HG03565 (cell line): ENCODE measurements at regions not wholly inside any gene's neighbourhood (a gene's known extent, or its start where the extent isn't known, plus 50 kb on each side); places are given as distances from the start of the nearest gene placed in this dataset.
"Not testable (repeated sequence)": the region's sequence is repeated elsewhere in the genome, so short reads cannot be mapped to it uniquely, and the experiment has no call there.

Source experiments
- ATAC-seq: cut with Tn5 transposase; IDR thresholded peaks from one replicate; pipeline ENCODE4 v1.9.1; 2021; ENCODE audit warnings: mild to moderate bottlenecking, moderate library complexity; ENCODE audit not compliant: unreplicated experiment

DNA sequence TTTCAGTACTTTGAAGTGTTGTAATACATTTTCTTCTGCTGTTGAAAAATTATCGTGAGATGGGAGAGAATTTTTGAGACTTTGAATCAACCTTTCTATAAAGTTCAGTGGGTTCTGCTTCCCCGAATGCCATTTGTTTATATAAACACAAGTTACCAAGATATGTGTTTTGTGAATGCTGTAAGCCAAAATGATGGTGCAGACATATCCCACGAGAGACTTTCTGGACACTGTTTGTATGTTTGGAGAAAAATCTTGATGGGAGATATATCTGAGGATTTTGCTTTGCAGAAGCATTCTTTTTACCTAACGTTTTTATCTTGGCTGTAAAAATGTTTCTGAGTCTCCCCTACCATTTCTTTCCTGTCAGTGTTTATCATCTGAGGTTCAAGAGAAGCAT is 526.6 kb upstream of the ZNF717 start:
- no peak for ATAC-seq

DNA sequence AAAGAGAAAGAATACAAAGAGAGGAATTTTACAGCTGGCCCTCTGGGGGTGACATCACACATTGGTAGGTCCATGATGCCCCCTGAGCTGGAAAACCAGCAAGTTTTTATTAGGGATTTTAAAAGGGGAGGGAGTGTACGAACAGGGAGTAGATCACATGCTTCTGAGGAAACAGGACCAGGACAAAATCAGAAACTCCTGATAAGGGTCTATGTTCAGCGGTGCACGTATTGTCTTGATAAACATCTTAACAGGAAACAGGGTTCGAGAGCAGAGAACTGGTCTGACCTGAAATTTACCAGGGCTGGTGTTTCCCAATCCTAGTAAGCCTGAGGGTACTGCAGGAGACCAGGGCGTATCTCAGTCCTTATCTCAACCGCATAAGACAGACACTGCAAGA is 530.6 kb upstream of the ZNF717 start:
- ATAC-seq = not testable (repeated sequence)

DNA sequence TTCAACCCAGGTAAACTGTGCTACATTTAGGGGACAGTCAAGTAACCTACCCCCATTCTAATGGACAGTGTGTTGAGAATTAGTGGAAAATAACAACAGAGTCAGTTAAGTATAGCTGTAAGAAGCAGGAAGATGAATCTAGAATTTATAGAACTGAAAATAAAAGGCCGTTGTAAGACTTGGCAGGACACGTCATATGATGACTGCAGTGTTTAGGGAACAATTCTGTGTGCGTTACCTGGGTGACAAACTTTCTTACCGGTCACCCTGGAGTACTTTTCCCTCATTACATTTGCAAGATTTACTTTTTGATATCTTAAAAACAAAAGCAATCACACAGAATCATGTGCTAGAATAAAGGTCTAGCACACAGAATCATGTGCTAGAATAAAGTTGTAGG is 536.3 kb upstream of the ZNF717 start:
- no peak for ATAC-seq

DNA sequence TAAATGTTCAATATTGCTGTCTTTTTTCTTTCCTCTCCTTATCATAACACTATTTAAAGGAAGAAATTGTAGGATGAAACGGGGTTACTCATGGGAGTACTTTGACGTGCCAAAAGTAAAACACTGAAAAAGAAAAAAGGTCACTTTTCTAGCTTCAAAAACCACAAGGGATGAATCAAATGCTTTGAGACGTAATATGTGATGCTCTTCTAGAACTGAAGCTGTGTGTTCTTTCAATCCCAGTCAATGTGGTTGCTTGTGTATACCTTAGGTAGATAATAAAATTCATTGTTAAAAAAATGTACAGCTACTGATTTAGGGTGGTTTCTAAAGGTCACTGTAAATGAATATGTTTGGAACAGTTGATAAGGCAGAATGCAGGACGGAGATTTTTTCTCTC is 538.8 kb upstream of the ZNF717 start:
- no peak for ATAC-seq

DNA sequence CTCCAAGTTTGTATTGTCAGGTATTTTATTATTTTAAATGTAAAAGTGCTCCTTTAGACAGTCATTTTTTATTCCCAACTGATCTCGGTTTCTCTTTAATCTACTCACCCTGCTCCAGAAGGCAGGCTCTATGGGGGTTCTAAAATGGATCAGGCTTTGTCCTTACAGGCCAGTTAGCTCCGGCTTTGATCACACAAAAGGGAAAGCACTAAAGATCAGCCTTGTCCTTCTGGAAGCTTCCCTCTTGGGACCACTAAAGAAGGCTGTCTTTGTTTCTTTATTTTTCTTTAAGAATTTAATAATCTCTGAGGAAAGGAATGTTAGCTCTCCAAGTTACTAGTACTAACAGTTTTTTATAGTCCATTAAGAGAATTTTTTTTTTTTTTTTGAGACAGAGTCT is 560.5 kb upstream of the ZNF717 start:
- ATAC-seq = no peak

DNA sequence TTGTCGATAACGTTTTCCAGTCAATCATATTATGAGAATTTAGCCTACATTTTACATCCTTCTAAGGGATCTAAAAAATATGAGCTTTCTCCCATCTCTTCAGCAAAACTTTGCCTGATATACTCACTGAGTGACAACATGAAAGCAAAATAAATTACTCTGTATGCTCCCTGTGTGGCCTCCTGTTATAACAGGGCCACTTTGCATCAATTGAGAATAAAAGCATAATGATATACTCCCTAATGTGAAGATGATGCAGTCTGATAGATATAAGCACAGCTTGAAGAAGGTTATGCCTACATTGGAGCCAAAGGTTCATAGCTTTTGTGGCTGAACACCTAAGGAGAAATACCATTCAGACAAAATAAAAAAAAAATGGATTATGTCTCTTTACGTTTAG is 561.3 kb upstream of the ZNF717 start:
- no peak for ATAC-seq

DNA sequence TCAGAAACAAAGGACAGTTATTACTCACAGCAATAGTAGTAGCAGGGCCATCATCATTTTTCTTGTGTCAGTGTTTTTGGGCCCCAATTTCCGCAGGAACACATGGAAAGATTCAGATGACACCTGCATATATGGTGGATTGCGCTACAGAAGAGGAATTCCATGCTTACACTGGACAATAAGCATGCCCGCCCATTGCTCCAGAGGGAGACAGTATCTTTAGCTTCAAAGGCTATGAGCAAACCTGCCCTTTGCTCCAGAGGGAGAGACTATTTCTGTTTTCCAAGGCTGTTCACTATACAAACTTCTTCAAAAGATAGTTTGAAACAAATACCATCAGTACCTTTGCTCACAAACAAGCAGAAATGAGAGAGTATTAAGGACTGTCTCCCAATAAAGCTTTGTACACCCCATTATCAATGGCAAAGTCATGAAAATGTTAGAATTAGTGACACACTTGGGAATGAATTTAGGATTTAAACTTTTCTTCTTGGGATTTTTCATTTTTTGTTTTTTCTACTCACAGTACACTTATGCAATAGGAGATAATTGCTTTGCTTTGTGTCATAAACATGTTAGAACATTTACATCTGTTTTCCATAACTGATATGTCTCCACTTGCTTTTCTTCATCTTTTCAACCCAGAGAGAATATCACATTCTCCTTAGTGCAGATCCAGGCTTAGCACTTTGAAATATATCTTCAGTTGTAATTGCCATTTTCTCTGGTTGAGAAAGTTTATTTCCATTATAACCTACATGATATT is 564.5 kb upstream of the ZNF717 start:
- ATAC-seq = no peak

DNA sequence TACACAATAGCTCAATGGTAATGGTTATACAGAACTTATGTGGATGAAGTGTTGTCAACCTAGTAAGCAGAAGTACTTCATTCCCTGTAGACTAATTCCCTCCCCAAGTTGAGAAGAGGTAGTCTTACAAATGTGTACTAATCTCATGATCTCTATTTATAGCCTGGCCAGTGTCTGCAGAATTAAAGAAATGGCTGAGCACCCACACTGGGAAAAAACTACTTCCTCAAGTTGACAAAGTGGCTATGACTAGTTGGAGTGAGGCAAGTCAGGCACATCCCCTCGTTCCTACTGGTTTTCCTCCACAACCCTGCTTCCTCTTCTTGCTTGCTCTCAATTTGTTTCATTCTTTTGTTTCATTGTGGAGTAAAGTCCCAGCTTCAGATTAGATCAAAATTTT is 566.7 kb upstream of the ZNF717 start:
- ATAC-seq = no peak

DNA sequence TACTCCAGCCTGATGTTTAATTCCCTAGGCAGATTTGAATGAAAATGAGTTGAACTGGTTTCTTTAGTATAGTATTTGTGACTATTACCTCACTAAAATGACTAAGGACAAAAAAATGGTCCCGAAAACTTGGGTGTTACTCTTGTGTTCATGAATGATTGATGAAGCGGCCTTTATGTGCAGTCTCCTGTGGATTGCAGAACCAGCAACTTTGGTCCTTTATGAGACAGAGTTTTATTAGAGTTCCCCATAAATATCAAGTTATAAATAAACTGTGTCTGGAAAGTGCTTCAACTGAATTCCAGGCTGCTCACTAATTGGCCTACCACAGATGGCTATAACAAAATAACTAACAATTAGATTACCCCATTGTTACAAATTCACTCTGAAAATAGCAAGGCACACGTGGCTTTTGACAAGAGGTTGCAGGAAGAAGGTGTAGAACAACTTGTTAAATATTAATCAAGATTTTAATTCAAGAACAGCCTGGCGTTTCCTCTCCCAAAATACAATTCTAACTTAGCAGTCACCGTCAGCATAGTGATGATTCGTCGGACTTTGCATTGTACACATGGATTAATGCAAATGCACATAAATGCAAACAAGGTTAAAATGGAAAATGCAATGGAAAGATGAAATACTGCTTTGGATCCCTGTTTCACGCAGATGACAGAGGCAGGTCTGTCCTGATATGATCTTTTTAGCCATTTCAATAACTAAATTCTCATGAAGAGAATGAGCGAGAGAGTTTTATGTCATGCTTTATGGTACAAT is 567.3 kb upstream of the ZNF717 start:
- ATAC-seq = no peak

DNA sequence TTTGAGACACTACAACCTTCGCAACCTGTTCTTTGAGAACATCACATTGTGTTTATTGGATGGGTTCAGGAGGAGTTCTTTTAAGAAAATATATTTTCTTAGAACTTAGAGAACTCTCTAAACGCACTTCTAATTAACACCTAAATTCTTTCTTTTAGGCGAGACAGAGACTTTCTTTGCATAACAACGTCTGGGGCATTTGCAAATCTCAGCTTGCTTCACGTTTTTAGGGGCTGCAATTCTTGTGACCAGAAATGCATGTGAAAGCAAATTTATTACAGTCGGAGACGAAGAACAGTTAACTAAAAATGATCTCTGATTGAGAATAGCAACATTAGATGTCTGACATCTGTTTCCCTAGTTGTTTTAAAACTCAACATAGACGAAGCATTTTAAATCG is 568.3 kb upstream of the ZNF717 start:
- no peak for ATAC-seq

DNA sequence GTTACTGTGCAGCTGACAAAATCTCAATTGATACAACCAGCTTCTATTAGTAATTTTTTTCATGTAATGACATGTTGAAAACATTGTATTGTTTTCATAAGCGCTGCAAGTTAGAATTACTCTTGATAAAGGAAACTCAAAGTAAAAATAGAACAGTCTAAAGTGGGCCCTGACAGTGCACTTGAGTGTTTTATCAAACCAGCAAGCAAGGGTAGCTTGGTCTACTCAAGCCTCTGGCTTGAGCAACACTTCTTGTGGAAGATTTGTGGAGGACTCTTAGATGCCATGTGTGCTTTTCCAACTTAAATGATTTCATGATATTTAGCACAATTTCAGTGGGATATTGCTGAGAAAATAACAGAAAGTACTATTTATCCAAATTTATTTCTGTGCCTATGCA is 575.7 kb upstream of the ZNF717 start:
- no peak for ATAC-seq

DNA sequence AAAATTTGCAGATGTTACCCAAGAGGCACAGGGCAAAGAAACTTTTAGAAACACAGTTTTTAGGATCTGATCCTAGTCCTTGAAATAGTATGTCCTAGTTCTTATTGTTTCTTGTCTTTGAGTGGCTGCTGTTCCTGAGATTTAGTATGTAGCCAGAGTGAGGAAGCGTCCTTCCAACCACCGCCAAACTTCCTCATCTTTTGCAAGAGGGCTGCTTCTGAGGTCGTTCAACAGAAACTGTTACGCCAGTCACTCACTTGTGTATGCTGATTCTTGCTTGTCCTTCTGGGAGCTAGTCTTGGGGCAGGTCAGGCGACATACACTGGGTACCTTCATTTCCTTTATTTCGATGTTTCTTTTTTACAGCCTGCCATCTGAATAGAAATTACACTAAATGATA is 577.3 kb upstream of the ZNF717 start:
- ATAC-seq = no peak

DNA sequence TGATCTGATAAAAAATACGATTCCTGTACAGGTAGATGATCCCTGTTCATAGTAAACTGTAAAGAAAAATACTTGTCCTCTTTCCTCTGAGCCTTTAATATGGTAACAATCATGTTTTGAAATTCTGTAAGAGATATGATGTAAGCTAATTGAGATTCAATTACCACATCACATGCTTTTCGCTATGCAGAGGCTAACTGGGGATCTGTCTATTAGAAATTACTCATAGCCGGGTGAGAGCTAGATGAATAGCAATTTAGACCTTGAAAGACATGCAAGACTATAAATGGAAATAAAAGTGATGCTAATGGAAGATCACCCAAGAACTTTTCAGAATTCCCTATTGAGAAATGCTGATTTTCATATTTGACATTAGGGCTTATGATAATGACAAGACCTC is 579.9 kb upstream of the ZNF717 start:
- ATAC-seq = no peak

DNA sequence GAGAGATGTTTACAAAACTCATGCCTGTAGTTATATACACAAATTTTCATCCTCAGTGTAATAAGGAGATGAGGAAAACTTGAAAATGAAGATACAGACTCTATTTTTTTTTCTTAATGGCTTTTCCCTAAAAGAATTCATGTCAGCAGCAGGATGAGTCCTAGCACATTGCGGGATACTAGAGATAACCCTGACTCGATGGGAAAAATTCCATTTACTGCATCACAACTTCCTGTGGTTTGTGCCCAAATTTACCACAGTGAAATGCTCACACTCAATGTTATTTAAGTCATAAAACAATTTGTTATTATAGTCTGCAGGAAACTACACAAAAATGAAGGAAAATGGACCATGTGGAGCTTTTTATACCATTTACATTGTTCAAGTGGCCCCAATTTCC is 581.9 kb upstream of the ZNF717 start:
- no peak for ATAC-seq

DNA sequence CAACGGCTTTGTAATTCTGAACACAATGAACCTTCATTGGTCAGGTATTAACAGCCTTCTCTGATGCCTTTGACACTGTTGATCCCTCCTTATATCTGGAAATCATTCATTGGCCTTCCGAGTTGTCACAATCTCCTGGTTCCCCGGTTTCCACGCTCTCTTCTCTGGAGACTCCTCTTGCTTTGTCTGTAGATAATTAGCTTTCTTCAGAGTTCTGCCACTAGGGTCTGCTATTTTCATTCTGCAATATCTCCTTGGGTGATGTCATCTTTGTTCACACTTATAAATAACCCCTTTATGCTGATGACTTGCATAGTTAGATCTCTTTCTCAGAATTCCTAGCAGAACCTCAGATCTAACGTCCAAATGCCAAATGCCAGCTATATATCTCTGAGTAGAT is 583.8 kb upstream of the ZNF717 start:
- ATAC-seq = no peak

DNA sequence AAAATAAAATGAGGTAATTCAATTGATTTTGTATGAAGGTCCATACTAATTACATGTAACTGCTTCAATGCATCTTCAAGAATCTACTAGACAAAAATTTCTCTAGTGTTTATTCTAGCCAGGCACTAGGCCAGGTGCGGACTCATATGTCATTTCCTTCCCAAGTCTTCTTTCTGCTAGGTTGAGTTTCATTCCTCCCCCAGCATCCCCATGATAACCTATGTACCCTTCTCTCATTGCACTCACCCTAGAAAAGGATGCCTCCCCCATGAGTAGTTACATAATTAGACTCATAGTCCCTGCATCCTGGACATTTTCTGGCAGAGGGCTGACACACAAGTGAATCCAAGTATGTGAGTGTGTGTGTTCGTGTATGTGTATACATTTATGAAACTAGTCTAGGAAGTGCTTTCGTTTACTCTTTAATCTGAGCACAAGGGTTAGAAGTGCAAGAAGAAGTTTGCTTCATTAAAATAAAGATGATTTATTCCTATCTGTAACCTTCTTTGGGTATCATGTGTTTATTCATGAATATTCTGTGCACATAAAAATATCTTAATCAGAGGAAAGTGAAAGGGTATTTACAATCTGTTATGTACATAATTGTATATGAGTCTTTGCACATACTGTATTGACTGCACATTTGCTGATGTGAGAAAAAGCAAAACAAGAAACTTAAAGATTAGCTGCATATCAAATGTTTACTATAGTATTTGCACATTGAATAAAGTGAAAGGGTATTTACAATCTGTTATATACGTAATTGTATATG is 585.6 kb upstream of the ZNF717 start:
- no peak for ATAC-seq

DNA sequence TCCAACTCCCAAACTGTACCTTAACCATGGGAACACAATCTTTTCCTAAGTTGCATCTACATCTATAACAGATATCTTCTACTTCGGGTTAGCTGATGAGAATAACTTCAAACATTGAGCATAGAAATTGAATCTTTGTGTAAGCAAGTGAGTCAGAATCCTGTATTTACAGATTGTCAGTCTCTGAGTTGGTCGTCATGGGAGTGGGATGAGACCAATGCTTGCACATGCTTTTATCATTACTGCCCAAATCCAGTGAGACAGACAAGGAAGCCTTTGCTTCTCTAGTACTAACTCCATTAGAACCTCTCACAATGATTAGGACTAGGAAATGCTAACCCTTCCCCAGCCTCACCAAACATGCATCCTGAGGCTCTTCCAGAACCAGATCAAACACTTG is 587.1 kb upstream of the ZNF717 start:
- no peak for ATAC-seq

DNA sequence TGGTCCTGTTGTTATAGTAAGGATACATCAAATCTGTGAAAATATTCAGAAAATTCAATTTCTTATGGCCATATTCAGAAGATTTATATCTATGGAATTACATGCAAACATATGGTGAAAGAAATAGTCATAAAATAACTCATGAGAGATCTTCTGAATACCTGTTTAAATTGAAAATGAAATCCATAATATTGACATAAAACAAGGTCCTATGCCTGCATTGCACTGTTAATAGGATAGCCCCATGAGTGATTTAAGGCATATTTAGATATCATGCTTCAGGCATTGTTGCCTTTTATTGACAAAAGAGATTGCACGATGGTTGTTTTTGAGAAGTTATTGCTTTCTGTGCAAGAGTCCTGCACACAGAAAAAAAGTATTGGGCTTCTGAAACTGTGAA is 591.7 kb upstream of the ZNF717 start:
- ATAC-seq = no peak

DNA sequence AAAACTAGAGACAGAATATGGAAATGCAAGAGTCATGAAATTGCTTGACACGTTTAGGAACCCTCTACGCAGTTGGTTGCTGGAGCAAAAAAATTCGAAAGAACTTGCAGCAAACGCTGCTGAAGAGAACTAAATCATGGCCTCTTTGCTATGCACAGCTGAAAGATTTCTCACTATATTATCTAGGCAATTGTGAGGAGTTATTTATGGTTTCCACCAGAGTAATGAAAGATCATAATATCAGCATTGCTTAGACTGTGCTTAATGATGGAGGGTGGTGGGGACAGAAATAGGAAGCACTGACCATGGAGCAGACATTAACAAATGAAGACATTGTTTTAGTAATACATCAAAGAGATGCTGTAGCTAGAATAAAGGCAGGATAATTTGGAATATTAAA is 593.4 kb upstream of the ZNF717 start:
- ATAC-seq = no peak

DNA sequence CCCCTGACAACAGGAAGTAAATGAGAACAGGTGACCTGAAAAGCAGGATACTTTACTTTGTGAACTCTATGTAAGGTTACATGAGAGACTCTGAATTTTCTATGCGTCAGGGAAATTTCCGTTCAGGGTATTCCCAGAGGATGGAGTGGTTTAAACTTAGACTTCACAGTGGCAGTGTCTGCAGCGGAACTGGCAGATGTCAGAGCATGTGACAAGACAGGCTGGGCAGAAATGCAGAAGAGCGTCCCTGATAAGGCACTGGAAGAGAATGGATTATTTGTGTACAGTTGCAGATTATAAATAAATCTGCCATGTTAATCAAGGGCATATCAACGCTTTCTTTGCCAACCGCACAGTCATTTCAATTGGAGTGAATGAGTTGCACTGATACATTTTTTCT is 598.4 kb upstream of the ZNF717 start:
- no peak for ATAC-seq

DNA sequence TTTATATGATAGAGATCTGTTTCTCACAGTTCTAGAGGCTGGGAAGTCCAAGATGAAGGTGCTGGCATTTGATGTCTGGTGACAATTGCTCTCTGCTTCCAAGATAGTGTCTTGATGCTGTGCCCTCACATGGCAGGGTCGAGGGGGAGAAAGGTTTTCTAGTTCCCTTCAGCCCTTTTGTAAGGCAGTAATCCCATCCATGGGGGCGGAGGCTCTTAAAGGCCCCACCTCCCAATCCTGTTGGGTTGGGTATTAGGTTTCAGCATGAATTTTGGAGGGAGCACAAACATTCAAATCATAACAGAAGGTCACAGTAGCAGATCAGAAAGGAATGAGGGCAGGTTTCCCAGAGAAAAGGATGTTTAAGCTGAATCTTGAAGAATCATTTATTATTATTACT is 601.7 kb upstream of the ZNF717 start:
- ATAC-seq = no peak

DNA sequence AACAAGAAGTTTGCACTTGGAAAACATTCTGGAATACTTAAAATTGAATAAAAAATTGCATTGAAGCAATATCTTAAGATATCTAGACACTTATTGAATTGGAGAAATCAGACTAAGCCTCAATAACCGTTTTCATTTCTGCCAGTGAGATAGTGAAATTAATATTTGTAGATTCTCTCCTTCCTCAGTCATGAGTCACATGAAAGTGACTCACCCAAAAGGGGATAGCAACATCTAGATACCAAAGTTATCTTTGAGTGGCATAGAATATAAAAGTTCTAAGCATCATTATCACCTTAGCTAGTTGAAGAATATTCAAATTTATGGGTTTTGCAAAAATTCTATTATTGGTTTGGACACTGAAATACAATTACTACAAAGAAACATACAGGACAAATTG is 614.8 kb upstream of the ZNF717 start:
- ATAC-seq = no peak
